ENCODE measurements at regions not wholly inside any gene's neighbourhood (a gene's known extent, or its start where the extent isn't known, plus 50 kb on each side); places are given as distances from the start of the nearest gene placed in this dataset.

DNA sequence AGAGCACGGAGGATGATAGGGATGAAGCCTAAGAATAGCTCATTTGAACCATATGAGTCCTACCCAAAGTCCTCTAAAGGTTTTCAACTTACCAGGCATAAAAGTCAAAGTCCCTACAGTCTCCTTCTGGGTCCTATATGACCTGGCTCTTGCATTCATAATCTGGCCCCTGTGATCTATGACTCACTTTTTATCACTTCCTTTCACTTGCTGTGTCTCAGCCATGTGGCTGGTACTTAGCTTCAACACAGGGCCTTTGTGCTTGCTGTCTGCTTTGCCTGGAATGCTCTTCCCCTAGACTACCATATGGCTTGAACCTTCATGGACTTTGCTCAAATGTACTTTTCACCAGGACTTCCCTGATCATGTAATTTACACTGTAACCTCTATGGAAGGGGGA is 137.6 kb upstream of the TMTC1 start:
- H3K4me1 ChIP-seq = no peaks in the 10 kb centered on the region
- no peak overlapping the region for H3K27ac ChIP-seq
- H3K4me3 ChIP-seq = no peak overlapping the region
- intact Hi-C loops (cut with DNase I; ENCODE audit: low total_unique reads) = no loop called here
- TF ChIP-seq, protein P1, sequence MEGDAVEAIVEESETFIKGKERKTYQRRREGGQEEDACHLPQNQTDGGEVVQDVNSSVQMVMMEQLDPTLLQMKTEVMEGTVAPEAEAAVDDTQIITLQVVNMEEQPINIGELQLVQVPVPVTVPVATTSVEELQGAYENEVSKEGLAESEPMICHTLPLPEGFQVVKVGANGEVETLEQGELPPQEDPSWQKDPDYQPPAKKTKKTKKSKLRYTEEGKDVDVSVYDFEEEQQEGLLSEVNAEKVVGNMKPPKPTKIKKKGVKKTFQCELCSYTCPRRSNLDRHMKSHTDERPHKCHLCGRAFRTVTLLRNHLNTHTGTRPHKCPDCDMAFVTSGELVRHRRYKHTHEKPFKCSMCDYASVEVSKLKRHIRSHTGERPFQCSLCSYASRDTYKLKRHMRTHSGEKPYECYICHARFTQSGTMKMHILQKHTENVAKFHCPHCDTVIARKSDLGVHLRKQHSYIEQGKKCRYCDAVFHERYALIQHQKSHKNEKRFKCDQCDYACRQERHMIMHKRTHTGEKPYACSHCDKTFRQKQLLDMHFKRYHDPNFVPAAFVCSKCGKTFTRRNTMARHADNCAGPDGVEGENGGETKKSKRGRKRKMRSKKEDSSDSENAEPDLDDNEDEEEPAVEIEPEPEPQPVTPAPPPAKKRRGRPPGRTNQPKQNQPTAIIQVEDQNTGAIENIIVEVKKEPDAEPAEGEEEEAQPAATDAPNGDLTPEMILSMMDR (IDR thresholded peaks at IDR 0.05) = no peak
- no peaks in the 10 kb centered on the region for H3K9me3 ChIP-seq
- DNase-seq = no peak
- H3K27me3 ChIP-seq = no peaks in the 10 kb centered on the region
- no peaks in the 10 kb centered on the region for H3K36me3 ChIP-seq

DNA sequence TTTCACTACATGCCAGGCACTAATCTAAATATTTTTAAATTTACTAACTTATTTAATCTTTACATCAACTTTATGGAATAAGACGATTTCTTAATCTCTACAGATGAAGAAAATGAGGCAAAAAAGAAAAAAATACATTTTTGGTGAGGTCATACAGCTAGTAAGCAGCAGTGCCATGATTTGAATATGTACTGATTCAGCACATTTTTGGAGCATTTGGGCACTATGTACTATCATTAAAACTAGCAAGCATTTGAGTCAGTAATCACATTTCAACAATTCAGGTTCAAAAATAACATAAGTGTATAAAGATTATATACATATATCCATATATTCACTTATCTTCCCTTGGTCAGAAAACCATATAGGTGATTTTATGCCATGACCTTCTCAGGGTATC is 124.4 kb upstream of the TMTC1 start:
- H3K27me3 ChIP-seq = no peaks in the 10 kb centered on the region
- TF ChIP-seq, protein P1 (IDR thresholded peaks at IDR 0.05) = no peak
- H3K36me3 ChIP-seq = no peaks in the 10 kb centered on the region
- H3K4me3 ChIP-seq = no peak overlapping the region
- no peak for DNase-seq
- no peaks in the 10 kb centered on the region for H3K4me1 ChIP-seq
- intact Hi-C loops (cut with DNase I; ENCODE audit: low total_unique reads) = no loop called here
- H3K27ac ChIP-seq = no peak overlapping the region
- no peaks in the 10 kb centered on the region for H3K9me3 ChIP-seq

DNA sequence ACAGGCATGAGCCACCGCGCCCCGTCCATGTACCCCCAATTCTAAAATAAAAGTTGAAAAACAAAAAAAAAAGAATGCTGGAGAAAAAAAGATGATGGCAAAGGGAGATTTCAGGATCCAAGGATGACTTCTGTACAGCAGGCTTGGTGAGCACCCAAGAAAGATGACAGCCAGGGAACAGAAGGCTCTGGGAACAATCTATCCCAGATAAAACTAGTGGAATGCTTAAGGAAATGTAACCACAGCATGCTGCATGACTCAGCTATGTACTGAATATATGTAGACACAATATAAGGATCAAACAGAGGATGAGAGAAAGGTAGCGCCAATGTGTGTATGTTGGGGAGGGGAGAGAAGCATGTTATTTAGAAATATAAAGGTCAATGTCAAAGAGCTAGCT is 123.7 kb upstream of the TMTC1 start:
- H3K27ac ChIP-seq = no peak overlapping the region
- DNase-seq = no peak
- H3K36me3 ChIP-seq = no peaks in the 10 kb centered on the region
- H3K9me3 ChIP-seq = no peaks in the 10 kb centered on the region
- TF ChIP-seq, protein P1 (IDR thresholded peaks at IDR 0.05) = no peak
- H3K4me3 ChIP-seq = no peak overlapping the region
- no peaks in the 10 kb centered on the region for H3K27me3 ChIP-seq
- no peaks in the 10 kb centered on the region for H3K4me1 ChIP-seq
- intact Hi-C loops (cut with DNase I; ENCODE audit: low total_unique reads) = no loop called here

DNA sequence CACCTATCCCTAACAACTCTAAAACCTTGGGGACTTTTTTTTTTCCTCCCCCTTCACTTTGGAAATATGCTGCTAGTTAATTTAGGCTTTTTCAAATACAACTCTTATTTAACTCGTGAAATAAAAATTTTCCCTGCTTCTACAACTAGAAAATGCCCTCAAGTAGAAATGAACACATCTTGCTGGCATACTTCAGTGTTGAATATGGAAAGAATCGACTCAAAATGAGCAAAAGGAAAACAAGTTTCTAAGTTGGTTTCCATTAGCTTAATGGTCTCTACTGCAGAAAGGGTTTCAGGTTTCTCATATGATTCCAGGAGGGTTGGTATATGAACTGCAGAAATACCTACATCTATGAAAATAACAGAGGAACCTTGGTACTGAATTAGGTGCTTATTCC is 118.3 kb upstream of the TMTC1 start:
- intact Hi-C loops (cut with DNase I; ENCODE audit: low total_unique reads) = no loop called here
- Histone ChIP-seq H3K27me3 (no peaks in the 10 kb centered on the region), H3K4me1 (no peaks in the 10 kb centered on the region), H3K27ac (no peak overlapping the region), H3K9me3 (no peaks in the 10 kb centered on the region), H3K4me3 (no peak overlapping the region), H3K36me3 (no peaks in the 10 kb centered on the region)
- TF ChIP-seq, protein P1 (IDR thresholded peaks at IDR 0.05) = no peak
- DNase-seq = no peak

DNA sequence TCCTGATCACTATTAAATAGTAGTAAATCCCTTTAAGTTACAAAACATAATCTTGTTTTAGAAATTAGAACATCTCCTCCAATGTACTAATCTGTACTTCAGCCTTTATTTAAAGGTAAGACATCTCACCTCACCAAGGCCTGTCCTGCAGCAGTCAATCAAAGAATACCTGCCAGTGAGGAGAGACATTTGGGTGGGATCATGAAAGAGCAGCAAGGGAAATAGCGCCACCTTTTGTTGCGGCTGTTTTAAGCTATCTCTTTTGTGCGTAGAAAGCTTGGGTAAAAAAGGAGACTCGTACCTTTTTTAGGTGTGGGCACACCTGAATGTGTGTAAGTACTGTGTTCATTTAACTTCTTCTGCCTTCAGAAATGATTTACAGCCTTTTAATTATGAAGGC is 117.8 kb upstream of the TMTC1 start:
- H3K9me3 ChIP-seq = no peaks in the 10 kb centered on the region
- no peak for DNase-seq
- H3K36me3 ChIP-seq = no peaks in the 10 kb centered on the region
- no peak overlapping the region for H3K27ac ChIP-seq
- no peaks in the 10 kb centered on the region for H3K4me1 ChIP-seq
- no peak overlapping the region for H3K4me3 ChIP-seq
- TF ChIP-seq, protein P1 (IDR thresholded peaks at IDR 0.05) = no peak
- intact Hi-C loops (cut with DNase I; ENCODE audit: low total_unique reads) = no loop called here
- no peaks in the 10 kb centered on the region for H3K27me3 ChIP-seq

DNA sequence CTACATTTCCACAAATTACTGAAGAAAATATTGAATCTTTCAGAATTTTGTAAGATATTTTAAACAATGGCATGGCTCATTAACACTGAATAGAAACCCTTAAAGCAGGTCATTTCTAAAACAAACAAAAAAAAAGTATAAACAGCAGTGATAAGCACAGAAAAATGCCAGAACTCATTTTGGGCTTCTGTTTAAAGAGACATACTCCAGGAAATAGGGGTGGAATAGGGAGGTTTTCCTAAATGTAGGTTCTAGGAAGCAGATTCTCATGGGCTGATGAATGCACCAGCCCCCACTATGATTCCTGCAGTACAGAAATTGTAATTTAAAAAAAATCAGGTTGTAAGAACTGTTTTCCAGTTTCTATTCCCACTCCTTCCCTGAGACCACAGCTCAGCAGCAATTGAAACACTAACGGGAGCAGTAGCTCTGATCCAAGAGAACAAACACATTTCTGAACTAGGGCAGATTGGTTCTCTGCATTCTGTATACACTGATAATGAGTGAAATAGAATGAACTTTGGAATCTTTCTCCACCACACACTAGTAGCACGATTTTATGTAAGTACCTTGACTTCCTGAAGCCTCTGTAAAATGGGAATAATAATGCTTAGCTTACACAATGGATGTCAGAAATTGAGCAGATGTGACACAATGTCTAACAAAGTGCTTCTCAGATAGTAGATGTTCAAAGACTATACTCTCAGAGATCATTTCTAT is 115.6 kb upstream of the TMTC1 start:
- DNase-seq = no peak
- Histone ChIP-seq H3K27ac (no peak overlapping the region), H3K9me3 (no peaks in the 10 kb centered on the region), H3K4me1 (no peaks in the 10 kb centered on the region), H3K36me3 (no peaks in the 10 kb centered on the region), H3K27me3 (no peaks in the 10 kb centered on the region), H3K4me3 (no peak overlapping the region)
- TF ChIP-seq, protein P1 (IDR thresholded peaks at IDR 0.05) = no peak
- intact Hi-C loops (cut with DNase I; ENCODE audit: low total_unique reads) = no loop called here
